Hepatocyte (in vitro differentiated cells): ENCODE measurements at regions not wholly inside any gene's neighbourhood (a gene's known extent, or its start where the extent isn't known, plus 50 kb on each side); places are given as distances from the start of the nearest gene placed in this dataset.
A peak's percentile ranks its signal among the peaks of the same experiment; 100 is the strongest.

ENCODE experiments used
- DNase-seq: peaks from one replicate; pipeline ENCODE4 v3.0.0-alpha.2; 2016; ENCODE audit warnings: low spot score
- H2AFZ ChIP-seq: fragments of 200-600 bp; sonication (generic); 2 replicates; pipeline ENCODE4 v1.6.0; 2016; ENCODE audit warnings: antibody characterized with exemption, mild to moderate bottlenecking
- H3K27ac ChIP-seq: fragments of 200-600 bp; sonication (generic); 2 replicates; pipeline ENCODE4 v1.5.1; 2016; ENCODE audit warnings: mild to moderate bottlenecking
- H3K27me3 ChIP-seq: fragments of 200-600 bp; sonication (generic); 2 replicates; pipeline ENCODE4 v1.6.1; 2016
- H3K36me3 ChIP-seq: fragments of 200-600 bp; sonication (generic); replicated peaks from 2 replicates; pipeline ENCODE4 v1.5.1; 2016; ENCODE audit warnings: low read depth; ENCODE audit not compliant: insufficient read depth
- H3K4me1 ChIP-seq: fragments of 200-600 bp; sonication (generic); 2 replicates; pipeline ENCODE4 v1.5.1; 2016; ENCODE audit warnings: mild to moderate bottlenecking, moderate library complexity; ENCODE audit not compliant: insufficient read depth
- H3K4me2 ChIP-seq: fragments of 200-600 bp; sonication (generic); 2 replicates; pipeline ENCODE4 v1.6.0; 2016
- H3K4me3 ChIP-seq: fragments of 200-600 bp; sonication (generic); 2 replicates; pipeline ENCODE4 v1.5.1; 2016; ENCODE audit warnings: mild to moderate bottlenecking
- H3K79me2 ChIP-seq: fragments of 200-600 bp; sonication (generic); 2 replicates; pipeline ENCODE4 v1.6.0; 2017; ENCODE audit warnings: mild to moderate bottlenecking
- H3K9me2 ChIP-seq: fragments of 200-600 bp; sonication (generic); replicated peaks from 2 replicates; pipeline ENCODE4 v1.6.0; 2017; ENCODE audit warnings: mild to moderate bottlenecking; ENCODE audit not compliant: insufficient read depth
- H3K9me3 ChIP-seq: fragments of 200-600 bp; sonication (generic); 2 replicates; pipeline ENCODE4 v1.5.1; 2016; ENCODE audit warnings: low read depth, mild to moderate bottlenecking
- H4K20me1 ChIP-seq: fragments of 200-600 bp; sonication (generic); 2 replicates; pipeline ENCODE4 v1.6.0; 2016; ENCODE audit warnings: mild to moderate bottlenecking; ENCODE audit not compliant: insufficient read depth, poor library complexity, severe bottlenecking
- CTCF ChIP-seq: fragments of 200-600 bp; sonication (generic); IDR thresholded peaks from 2 replicates; pipeline ENCODE4 v1.5.1; 2016; ENCODE audit warnings: antibody characterized with exemption, mild to moderate bottlenecking; ENCODE audit not compliant: poor library complexity
- EZH2 ChIP-seq: fragments of 200-600 bp; sonication (generic); IDR thresholded peaks from 2 replicates; pipeline ENCODE4 v1.6.1; 2016; ENCODE audit warnings: antibody characterized with exemption, mild to moderate bottlenecking, borderline replicate concordance
- EZH2phosphoT487 ChIP-seq: fragments of 200-600 bp; sonication (generic); IDR thresholded peaks from one replicate; pipeline ENCODE4 v1.6.1; 2018; ENCODE audit warnings: antibody characterized with exemption, mild to moderate bottlenecking, low read depth, moderate library complexity; ENCODE audit not compliant: unreplicated experiment, severe bottlenecking
- WGBS: methylation state at CpG from one replicate; pipeline ENCODE4 v1.1.6; 2016; ENCODE audit warnings: low lambda C conversion rate; ENCODE audit errors: missing lambda C conversion rate; 5-methylcytosine and 5-hydroxymethylcytosine counted together

GRCh38 chr7:12768948-12769347 lies 81.5 kb downstream of the ARL4A start:
- H3K79me2 ChIP-seq, result no peaks in the 10 kb centered on the region
- no peak overlapping the region for H2AFZ ChIP-seq
- no peak for TF ChIP-seq EZH2phosphoT487
- no peak for TF ChIP-seq EZH2
- peaks cover 13% of the 10 kb centered on the region for H3K4me1 ChIP-seq
- H3K27me3 ChIP-seq, result no peaks in the 10 kb centered on the region
- no peak overlapping the region for H3K27ac ChIP-seq
- H3K4me3 ChIP-seq, result no peak overlapping the region
- no peaks in the 10 kb centered on the region for H3K36me3 ChIP-seq
- WGBS, result 36% methylated on average over 1 of the region's 1 CpG
- no peak overlapping the region for H3K4me2 ChIP-seq
- H3K9me2 ChIP-seq, result no peaks in the 10 kb centered on the region
- DNase-seq, result no peak
- no peaks in the 10 kb centered on the region for H4K20me1 ChIP-seq
- no peaks in the 10 kb centered on the region for H3K9me3 ChIP-seq

- no peaks in the 10 kb centered on the region for H3K27me3 ChIP-seq
- no peak for DNase-seq
- peaks cover 13% of the 10 kb centered on the region for H3K4me1 ChIP-seq
- H3K4me3 ChIP-seq, result no peak overlapping the region
- no peaks in the 10 kb centered on the region for H3K9me3 ChIP-seq
- no peaks in the 10 kb centered on the region for H3K36me3 ChIP-seq
- H3K79me2 ChIP-seq, result no peaks in the 10 kb centered on the region
- peak overlapping the region; percentile 2 for H3K27ac ChIP-seq
- H4K20me1 ChIP-seq, result no peaks in the 10 kb centered on the region
- WGBS, result 70% methylated on average over 1 of the region's 1 CpG
- no peak overlapping the region for H3K4me2 ChIP-seq
- H3K9me2 ChIP-seq, result no peaks in the 10 kb centered on the region
- TF ChIP-seq EZH2phosphoT487 (no peak), CTCF (no peak), EZH2 (no peak)
- H2AFZ ChIP-seq, result no peak overlapping the region
Observed at GRCh38 chr7:12769444-12769843, 82.0 kb downstream of the ARL4A start.

GRCh38 chr7:12770227-12770975 lies 83.0 kb downstream of the ARL4A start:
- WGBS, result 39% methylated on average over 3 of the region's 3 CpGs
- no peak overlapping the region for H2AFZ ChIP-seq
- no peaks in the 10 kb centered on the region for H3K27me3 ChIP-seq
- H3K36me3 ChIP-seq, result no peaks in the 10 kb centered on the region
- peaks cover 13% of the 10 kb centered on the region for H3K4me1 ChIP-seq
- TF ChIP-seq EZH2phosphoT487 (no peak), CTCF (no peak), EZH2 (no peak)
- no peaks in the 10 kb centered on the region for H3K9me2 ChIP-seq
- H3K79me2 ChIP-seq, result no peaks in the 10 kb centered on the region
- H3K4me3 ChIP-seq, result no peak overlapping the region
- H3K27ac ChIP-seq, result peak overlapping the region; percentile 13
- no peak overlapping the region for H3K4me2 ChIP-seq
- no peaks in the 10 kb centered on the region for H4K20me1 ChIP-seq
- no peak for DNase-seq
- no peaks in the 10 kb centered on the region for H3K9me3 ChIP-seq

- Histone ChIP-seq H3K36me3 (no peaks in the 10 kb centered on the region), H3K4me1 (peaks cover 13% of the 10 kb centered on the region), H3K4me2 (peak overlapping the region; percentile 34), H4K20me1 (no peaks in the 10 kb centered on the region), H3K9me2 (no peaks in the 10 kb centered on the region), H3K4me3 (no peak overlapping the region), H3K27me3 (no peaks in the 10 kb centered on the region), H2AFZ (no peak overlapping the region), H3K27ac (no peak overlapping the region), H3K9me3 (no peaks in the 10 kb centered on the region), H3K79me2 (no peaks in the 10 kb centered on the region)
- TF ChIP-seq EZH2 (no peak), EZH2phosphoT487 (no peak), CTCF (no peak)
- DNase-seq, result no peak
- WGBS, result 58% methylated on average over 7 of the region's 7 CpGs
Observed at GRCh38 chr7:12771378-12771877, 84.0 kb downstream of the ARL4A start.
